ENCODE measurements at regions not wholly inside any gene's neighbourhood (a gene's known extent, or its start where the extent isn't known, plus 50 kb on each side); places are given as distances from the start of the nearest gene placed in this dataset.
A peak's percentile ranks its signal among the peaks of the same experiment; 100 is the strongest.

- TF ChIP-seq ZZZ3 (IDR thresholded peaks at IDR 0.05; ENCODE audit: control insufficient read depth, insufficient read length, low read depth) (no peak), RB1 (IDR thresholded peaks at IDR 0.05; ENCODE audit: borderline replicate concordance) (no peak), IRF3 (IDR thresholded peaks at IDR 0.05) (no peak), CBX3 (IDR thresholded peaks at IDR 0.05; ENCODE audit: borderline replicate concordance, low read depth) (no peak), HDAC2 (IDR thresholded peaks at IDR 0.05) (no peak), CREM (IDR thresholded peaks at IDR 0.05; ENCODE audit: low read depth) (no peak), NFIC (IDR thresholded peaks at IDR 0.05; ENCODE audit: low read depth, low read length) (no peak), NR2F1 (conservative IDR thresholded peaks at IDR 0.05) (no peak), NR2C1 (IDR thresholded peaks at IDR 0.05) (no peak), MTA2 (IDR thresholded peaks at IDR 0.05; ENCODE audit: low read depth) (peak; percentile 78), DPF2 (IDR thresholded peaks at IDR 0.05) (0 out of 2 replicates have a peak, but pooled peaks have one; percentile 34), ZBTB40 (IDR thresholded peaks at IDR 0.05; ENCODE audit: borderline replicate concordance) (no peak), POLR2AphosphoS2 (IDR thresholded peaks at IDR 0.05; ENCODE audit: low read depth, low read length) (no peak), RBBP5 (conservative IDR thresholded peaks at IDR 0.05) (no peak), YY1 (IDR thresholded peaks at IDR 0.05; ENCODE audit: low read depth, low read length) (no peak), CREB1 (IDR thresholded peaks at IDR 0.05; ENCODE audit: low read depth) (no peak), WRNIP1 (IDR thresholded peaks at IDR 0.05; ENCODE audit: borderline replicate concordance, low read depth, low read length) (no peak), SIN3A (IDR thresholded peaks at IDR 0.05; ENCODE audit: low read depth, low read length) (no peak), BACH1 (IDR thresholded peaks at IDR 0.05; ENCODE audit: borderline replicate concordance) (no peak), ZNF217 (IDR thresholded peaks at IDR 0.05) (no peak), NFYB (IDR thresholded peaks at IDR 0.05; ENCODE audit: insufficient read depth, low read depth, low read length) (no peak), IRF5 (IDR thresholded peaks at IDR 0.05; ENCODE audit: borderline replicate concordance) (no peak), MEF2B (IDR thresholded peaks at IDR 0.05; ENCODE audit: partially characterized antibody, poor library complexity, severe bottlenecking) (peak; percentile 71), ETV6 (conservative IDR thresholded peaks at IDR 0.05 in 1 of 2, IDR thresholded peaks at IDR 0.05 in 1 of 2; ENCODE audit: borderline replicate concordance in 1 of 2, low read depth in 1 of 2) (no peak)
Measured at GRCh38 chr5:130321931-130322330, 417.7 kb downstream of the CHSY3 start (continued).
